ENCODE measurements at regions not wholly inside any gene's neighbourhood (a gene's known extent, or its start where the extent isn't known, plus 50 kb on each side); places are given as distances from the start of the nearest gene placed in this dataset.
"Not testable (repeated sequence)": the region's sequence is repeated elsewhere in the genome, so short reads cannot be mapped to it uniquely, and the experiment has no call there.

GRCh38 chr18:34514957-34515356 lies 195.1 kb upstream of the DTNA start:
- Mint-ChIP-seq H3K9me3 (ENCODE audit: unreplicated experiment) (peaks cover 33% of the 10 kb centered on the region), H3K4me1 (ENCODE audit: insufficient read depth, unreplicated experiment) (no peaks in the 10 kb centered on the region), H3K27ac (ENCODE audit: low read depth, unreplicated experiment) (no peak overlapping the region), H3K4me3 (ENCODE audit: unreplicated experiment) (no peak overlapping the region), H3K36me3 (ENCODE audit: insufficient read depth, unreplicated experiment) (no peaks in the 10 kb centered on the region), H3K27me3 (ENCODE audit: insufficient read depth, unreplicated experiment) (no peaks in the 10 kb centered on the region)
- CTCF ChIA-PET, result no interaction called here
- POLR2A ChIA-PET, result no interaction called here
- BruUV-seq (replicated peaks), result no TSS peak
- intact Hi-C loops (cut with micrococcal nuclease), result no loop called here
- no peak for TF ChIP-seq CTCF (IDR thresholded peaks at IDR 0.05; ENCODE audit: unreplicated experiment)
- DNase-seq (ENCODE audit: unreplicated experiment), result no peak

GRCh38 chr18:34516355-34516754 lies 193.7 kb upstream of the DTNA start:
- intact Hi-C loops (cut with micrococcal nuclease); H3K4me1 Mint-ChIP-seq (ENCODE audit: insufficient read depth, unreplicated experiment); POLR2A ChIA-PET; DNase-seq (ENCODE audit: unreplicated experiment); H3K27me3 Mint-ChIP-seq (ENCODE audit: insufficient read depth, unreplicated experiment); H3K27ac Mint-ChIP-seq (ENCODE audit: low read depth, unreplicated experiment); BruUV-seq (replicated peaks); H3K36me3 Mint-ChIP-seq (ENCODE audit: insufficient read depth, unreplicated experiment); H3K4me3 Mint-ChIP-seq (ENCODE audit: unreplicated experiment): not testable (repeated sequence)
- CTCF ChIA-PET, result interaction anchor here (0.5 kb wide), 1 partner anchor 15 kb away, joined by 3 read pairs; no protein-coding TSS in a partner anchor
- H3K9me3 Mint-ChIP-seq (ENCODE audit: unreplicated experiment), result peaks cover 27% of the 10 kb centered on the region

- POLR2A ChIA-PET; H3K27ac Mint-ChIP-seq (ENCODE audit: low read depth, unreplicated experiment); H3K27me3 Mint-ChIP-seq (ENCODE audit: insufficient read depth, unreplicated experiment); H3K36me3 Mint-ChIP-seq (ENCODE audit: insufficient read depth, unreplicated experiment); H3K4me1 Mint-ChIP-seq (ENCODE audit: insufficient read depth, unreplicated experiment); DNase-seq (ENCODE audit: unreplicated experiment); intact Hi-C loops (cut with micrococcal nuclease); BruUV-seq (replicated peaks); H3K4me3 Mint-ChIP-seq (ENCODE audit: unreplicated experiment): not testable (repeated sequence)
- CTCF ChIA-PET, result interaction anchor here (0.5 kb wide), 1 partner anchor 14 kb away, joined by 3 read pairs; no protein-coding TSS in a partner anchor
- H3K9me3 Mint-ChIP-seq (ENCODE audit: unreplicated experiment), result peaks cover 27% of the 10 kb centered on the region
Observed at GRCh38 chr18:34516996-34517395, 193.1 kb upstream of the DTNA start.

GRCh38 chr18:34521040-34521439 lies 189.1 kb upstream of the DTNA start:
- no TSS peak for BruUV-seq (replicated peaks)
- Mint-ChIP-seq H3K36me3 (ENCODE audit: insufficient read depth, unreplicated experiment) (no peaks in the 10 kb centered on the region), H3K27ac (ENCODE audit: low read depth, unreplicated experiment) (no peak overlapping the region), H3K4me3 (ENCODE audit: unreplicated experiment) (no peak overlapping the region), H3K9me3 (ENCODE audit: unreplicated experiment) (peaks cover 18% of the 10 kb centered on the region), H3K27me3 (ENCODE audit: insufficient read depth, unreplicated experiment) (no peaks in the 10 kb centered on the region), H3K4me1 (ENCODE audit: insufficient read depth, unreplicated experiment) (no peaks in the 10 kb centered on the region)
- no peak for TF ChIP-seq CTCF (IDR thresholded peaks at IDR 0.05; ENCODE audit: unreplicated experiment)
- CTCF ChIA-PET, result interaction anchor here (0.6 kb wide), 1 partner anchor 1008 kb away, joined by 4 read pairs; no protein-coding TSS in a partner anchor
- no peak for DNase-seq (ENCODE audit: unreplicated experiment)
- intact Hi-C loops (cut with micrococcal nuclease), result no loop called here
- POLR2A ChIA-PET, result no interaction called here

- H3K27me3 Mint-ChIP-seq (ENCODE audit: insufficient read depth, unreplicated experiment), result no peaks in the 10 kb centered on the region
- H3K27ac Mint-ChIP-seq (ENCODE audit: low read depth, unreplicated experiment), result no peak overlapping the region
- no peak for DNase-seq (ENCODE audit: unreplicated experiment)
- no peaks in the 10 kb centered on the region for H3K36me3 Mint-ChIP-seq (ENCODE audit: insufficient read depth, unreplicated experiment)
- BruUV-seq (replicated peaks), result no TSS peak
- intact Hi-C loops (cut with micrococcal nuclease), result no loop called here
- H3K4me1 Mint-ChIP-seq (ENCODE audit: insufficient read depth, unreplicated experiment), result no peaks in the 10 kb centered on the region
- H3K9me3 Mint-ChIP-seq (ENCODE audit: unreplicated experiment), result peaks cover 8% of the 10 kb centered on the region
- ChIA-PET CTCF (no interaction called here), POLR2A (no interaction called here)
- TF ChIP-seq CTCF (IDR thresholded peaks at IDR 0.05; ENCODE audit: unreplicated experiment), result no peak
- H3K4me3 Mint-ChIP-seq (ENCODE audit: unreplicated experiment), result no peak overlapping the region
Observed at GRCh38 chr18:34522603-34523002, 187.5 kb upstream of the DTNA start.
